NCI-H82 (cell line): ENCODE measurements at regions not wholly inside any gene's neighbourhood (a gene's known extent, or its start where the extent isn't known, plus 50 kb on each side); places are given as distances from the start of the nearest gene placed in this dataset.
A peak's percentile ranks its signal among the peaks of the same experiment; 100 is the strongest.
"Not testable (repeated sequence)": the region's sequence is repeated elsewhere in the genome, so short reads cannot be mapped to it uniquely, and the experiment has no call there.

Experiments used
- DNase-seq: peaks from one replicate; lab custom pipeline; 2025; lab: John Stamatoyannopoulos, UW

DNA sequence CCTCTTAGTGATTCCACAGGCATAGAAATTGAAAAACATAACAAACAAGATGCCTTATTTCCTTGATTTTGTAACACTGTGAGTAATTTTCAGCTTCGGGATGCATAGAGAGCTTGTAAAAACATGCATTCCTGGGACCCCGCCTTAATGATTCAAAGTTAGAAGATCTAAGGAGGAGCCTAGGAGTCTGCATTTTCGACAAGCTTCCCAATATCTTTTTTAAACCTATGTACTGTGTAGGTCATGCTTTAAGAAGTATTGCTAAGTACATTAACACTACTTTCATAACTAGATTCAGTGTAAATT lies 109.8 kb upstream of the ZNF516 start:
- no peak for DNase-seq

DNA sequence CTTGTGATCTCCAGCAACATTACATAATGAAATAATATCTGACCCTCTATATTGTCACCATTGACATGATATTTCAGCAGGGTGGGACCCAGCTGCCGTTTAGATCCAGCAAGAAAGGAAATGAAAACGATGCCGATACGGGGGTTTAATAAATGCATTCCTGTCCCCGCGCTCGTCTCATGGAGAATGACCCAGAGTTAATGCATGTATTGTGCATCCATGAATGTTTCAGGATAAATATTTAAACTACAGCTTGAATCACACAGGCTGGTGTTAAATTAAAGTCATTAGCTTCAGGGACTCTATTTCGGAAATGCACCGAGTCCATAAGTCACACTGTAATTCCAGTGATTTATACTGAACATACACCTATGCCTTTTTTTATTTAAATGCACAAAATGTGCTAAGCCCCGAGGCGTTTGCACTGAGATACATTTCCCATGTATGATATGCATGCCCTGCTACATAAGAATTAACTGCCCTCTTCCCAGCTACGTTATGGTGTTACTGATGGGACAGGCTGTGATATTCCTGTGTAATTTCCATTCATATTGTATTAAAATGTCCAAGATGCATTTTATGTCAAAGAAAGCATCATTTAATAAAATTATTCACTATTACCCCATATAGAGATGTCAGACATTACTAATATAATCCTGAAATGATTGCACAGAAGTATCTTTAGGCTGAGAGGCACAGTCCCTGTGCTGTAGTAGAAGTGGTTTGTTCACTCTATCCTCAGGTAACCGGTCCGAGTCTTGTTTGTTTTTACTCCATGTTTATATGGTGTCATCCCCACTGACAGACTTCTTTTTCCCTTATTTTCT lies 109.3 kb upstream of the ZNF516 start:
- no peak for DNase-seq

DNA sequence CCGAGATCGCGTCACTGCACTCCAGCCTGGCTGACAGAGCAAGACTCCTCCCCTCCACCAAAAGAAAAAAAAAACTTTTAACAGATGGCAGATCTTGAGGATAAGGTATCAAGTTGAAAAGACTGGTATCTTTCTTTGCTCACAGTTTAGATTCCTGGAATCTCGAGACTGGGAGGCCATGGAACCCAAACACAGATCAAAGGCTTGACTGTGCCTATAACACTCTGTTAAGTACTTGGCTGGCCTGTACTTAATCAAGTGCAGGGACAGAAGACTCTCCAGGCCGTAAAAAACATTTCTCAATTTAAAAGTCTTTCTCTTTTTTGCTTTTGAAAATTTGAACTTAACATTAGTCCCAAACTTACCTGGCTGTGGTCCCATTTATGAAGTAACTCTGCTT lies 107.1 kb upstream of the ZNF516 start:
- DNase-seq, result no peak

DNA sequence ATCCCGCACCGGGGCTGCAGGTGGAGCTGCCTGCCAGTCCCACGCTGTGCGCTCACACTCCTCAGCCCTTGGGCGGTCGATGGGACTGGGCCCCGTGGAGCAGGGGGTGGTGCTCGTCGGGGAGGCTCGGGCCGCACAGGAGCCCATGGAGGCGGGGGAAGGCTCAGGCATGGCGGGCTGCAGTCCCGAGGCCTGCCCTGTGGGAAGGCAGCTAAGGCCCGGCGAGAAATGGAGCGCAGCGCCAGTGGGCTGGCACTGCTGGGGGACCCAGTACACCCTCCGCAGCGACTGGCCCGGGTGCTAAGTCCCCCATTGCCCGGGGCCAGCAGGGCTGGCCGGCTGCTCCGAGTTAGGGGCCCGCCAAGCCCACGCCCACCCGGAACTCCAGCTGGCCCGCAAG lies 105.0 kb upstream of the ZNF516 start:
- not testable (repeated sequence) for DNase-seq

GRCh38 chr18:76594966-76595365 lies 99.9 kb upstream of the ZNF516 start:
- DNase-seq, result no peak

- no peak for DNase-seq
Observed at GRCh38 chr18:76593843-76594242, 98.8 kb upstream of the ZNF516 start.

GRCh38 chr18:76592981-76593381 lies 97.9 kb upstream of the ZNF516 start:
- peak; percentile 30 for DNase-seq

- DNase-seq, result no peak
Observed at GRCh38 chr18:76592096-76592495, 97.1 kb upstream of the ZNF516 start.

- peak; percentile 39 for DNase-seq
Observed at GRCh38 chr18:76589866-76590265, 94.8 kb upstream of the ZNF516 start.

DNA sequence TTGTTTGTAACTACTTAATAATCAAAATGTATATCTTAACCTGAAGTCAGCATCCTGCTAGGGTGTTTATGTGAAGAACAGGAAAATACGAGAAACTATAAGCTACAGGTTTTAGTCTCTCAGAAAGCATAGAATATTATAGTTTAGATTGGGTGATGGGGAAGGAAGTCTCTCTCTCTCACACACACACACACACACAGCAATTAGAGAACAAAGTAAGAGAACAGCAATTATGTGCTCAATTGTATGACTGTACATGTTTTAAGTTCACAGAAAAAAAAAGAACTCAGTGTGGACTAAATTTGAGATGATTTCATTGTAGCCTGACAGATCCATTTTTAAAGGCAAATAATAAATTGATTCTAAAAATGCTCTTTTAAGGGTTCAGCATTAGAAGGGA lies 94.3 kb upstream of the ZNF516 start:
- no peak for DNase-seq

- no peak for DNase-seq
Observed at GRCh38 chr18:76588601-76589226, 93.7 kb upstream of the ZNF516 start.

GRCh38 chr18:76587879-76588271 lies 92.8 kb upstream of the ZNF516 start:
- no peak for DNase-seq

- DNase-seq, result no peak
Observed at GRCh38 chr18:76587147-76587878, 92.3 kb upstream of the ZNF516 start.

GRCh38 chr18:76584414-76585310 lies 89.6 kb upstream of the ZNF516 start:
- DNase-seq, result no peak

- no peak for DNase-seq
Observed at GRCh38 chr18:76581261-76581660, 86.2 kb upstream of the ZNF516 start.

DNA sequence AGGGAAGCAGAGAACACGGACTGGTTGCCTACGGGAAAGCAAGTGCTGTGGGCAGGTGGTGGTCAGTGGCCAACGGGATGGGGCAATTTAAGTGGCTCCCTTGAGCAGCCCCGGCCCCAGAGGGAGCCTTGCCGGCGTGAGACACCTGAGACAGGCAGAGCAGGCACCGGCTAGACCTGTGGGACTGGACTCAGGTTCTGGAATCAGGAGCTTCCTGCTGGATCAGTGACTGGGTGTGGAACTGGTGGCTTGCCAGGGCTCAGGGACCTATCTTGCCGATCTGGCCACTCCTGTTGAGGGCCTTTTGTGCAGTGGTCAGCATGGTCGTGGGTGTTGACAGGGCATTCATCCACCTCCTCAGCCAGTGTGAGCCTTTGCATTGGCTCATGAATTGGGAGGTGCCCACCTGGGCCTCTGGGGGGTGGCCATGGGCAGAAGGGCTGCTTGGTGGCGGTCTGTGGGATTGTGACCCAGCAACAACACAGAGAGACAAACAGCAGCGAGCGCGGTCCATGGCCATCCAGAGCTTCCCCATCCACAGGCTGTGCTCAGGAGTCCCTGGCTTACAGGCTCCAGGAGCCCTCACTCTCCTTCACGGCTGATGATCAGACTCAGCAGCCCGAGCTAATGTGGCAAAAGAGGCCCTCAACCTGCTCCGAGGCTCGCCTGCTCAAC lies 85.4 kb upstream of the ZNF516 start:
- no peak for DNase-seq

DNA sequence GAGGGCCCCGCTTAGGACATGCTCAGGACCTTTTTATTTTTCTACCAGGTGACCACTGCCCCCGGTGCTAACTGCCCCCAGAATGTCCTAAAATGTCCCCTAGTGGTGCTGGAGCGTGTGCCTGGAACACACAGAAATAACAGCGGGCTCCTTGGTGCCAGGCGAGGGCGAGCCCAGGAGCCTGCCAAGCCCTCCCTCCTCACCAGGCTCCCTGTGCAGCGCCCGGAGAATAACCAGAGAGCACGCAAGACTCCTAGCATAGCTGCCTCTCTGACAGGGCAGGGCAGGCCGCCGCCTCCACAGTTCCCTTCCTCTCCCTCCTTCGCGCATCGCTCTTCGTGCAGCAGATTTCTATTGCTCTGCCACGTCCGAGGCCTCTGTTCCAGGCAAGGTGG lies 84.3 kb upstream of the ZNF516 start:
- no peak for DNase-seq

- no peak for DNase-seq
Observed at GRCh38 chr18:76578571-76579300, 83.7 kb upstream of the ZNF516 start.

DNA sequence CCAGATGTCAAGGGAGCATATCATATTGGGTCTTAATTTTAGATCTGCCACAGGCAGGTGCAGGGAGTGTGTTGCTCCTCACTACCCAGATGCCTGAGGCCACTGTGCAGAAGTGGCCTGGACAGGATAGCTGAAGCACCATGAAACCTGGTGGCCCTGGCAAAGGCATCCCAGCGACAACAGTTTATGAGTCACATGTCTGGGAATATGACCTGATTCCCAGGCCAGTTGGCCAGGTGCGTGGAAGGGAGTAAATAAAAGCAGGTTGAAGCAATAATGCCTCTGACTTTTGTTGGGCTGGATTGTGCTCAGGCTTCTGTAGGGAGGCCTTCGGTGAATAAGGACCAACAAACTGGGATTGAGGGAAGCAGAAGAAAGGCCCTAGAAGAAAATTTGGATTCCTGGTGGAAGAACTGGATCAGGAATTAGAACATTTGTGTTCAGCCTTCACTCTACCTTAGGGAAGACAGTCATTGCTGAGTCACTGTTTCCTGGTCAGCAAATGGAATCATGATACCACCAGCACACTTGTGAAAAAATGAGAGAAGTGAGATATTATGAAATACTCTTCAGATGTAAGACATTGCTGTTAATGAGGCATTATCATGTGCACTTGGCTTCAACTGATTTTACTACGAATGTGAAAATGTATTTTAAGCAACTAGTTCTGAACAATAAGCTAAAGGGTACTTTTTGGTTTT lies 78.4 kb upstream of the ZNF516 start:
- no peak for DNase-seq

DNA sequence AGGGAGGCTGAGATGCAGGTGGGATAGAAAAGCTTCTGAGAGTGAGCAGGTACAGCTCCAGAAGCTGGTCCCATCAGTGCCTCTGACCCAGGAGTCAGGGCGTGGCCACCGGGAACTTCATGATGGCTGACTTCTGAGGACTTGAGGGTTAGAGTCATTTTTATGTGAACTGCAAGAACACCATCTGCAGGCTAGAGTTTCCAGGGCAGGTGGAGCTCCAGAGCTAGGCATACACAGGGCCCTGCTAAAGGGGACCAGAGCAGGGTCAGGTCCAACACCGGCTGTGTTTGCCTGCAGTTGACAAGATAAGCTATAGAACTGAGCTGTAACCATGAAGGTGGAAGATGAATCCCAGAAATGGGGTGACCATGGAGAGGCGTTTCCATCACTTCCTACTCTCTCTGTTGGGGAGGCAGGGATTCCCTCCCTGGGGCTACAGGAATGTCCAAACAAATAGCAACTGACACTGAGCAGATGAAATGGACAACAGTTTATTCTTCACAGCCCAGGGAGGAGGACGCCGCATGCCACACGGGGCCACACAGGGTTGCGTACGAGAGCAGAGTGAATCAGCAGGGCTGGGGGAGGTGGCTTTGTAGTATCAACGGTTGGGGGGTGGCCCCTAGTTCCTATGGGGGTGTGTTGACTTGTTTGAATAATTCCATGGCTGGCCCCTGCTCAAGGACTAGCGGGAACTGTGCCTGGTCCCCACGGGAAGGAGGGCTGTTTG lies 77.6 kb upstream of the ZNF516 start:
- DNase-seq, result no peak
